ENCODE measurements at regions not wholly inside any gene's neighbourhood (a gene's known extent, or its start where the extent isn't known, plus 50 kb on each side); places are given as distances from the start of the nearest gene placed in this dataset.

DNA sequence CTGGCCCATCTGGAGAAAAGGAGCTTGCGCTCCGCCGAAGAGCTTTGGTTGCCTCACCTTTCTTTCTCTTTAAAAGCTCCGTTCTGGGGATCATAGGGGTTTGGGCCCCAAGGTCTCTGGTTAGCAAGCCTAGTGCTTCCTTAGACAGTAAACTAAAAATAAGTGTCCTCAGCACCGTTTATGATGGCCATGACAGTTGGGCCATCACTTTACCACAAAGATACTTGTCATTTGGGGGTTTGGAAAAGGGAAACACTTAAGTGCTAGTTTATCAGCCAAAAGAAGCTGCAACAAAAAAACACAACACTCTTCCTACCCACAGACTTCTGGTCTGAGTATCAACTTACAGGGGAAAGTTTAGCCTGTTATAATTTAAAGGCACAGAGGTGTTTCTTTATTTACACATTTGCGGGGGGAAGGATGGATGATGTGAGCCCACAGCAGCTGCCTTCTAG is 88.4 kb upstream of the CD44 start:
- WGBS, 3 donors = 60 to 71% (median 60%) methylated on average over 6 of the region's 6 CpGs
- intact Hi-C loops (cut with DNase I) = no loop called here
- Histone ChIP-seq H3K27me3 (no peaks in the 10 kb centered on the region), H3K27ac (no peak overlapping the region), H3K4me1 (ENCODE audit: insufficient read depth) (no peaks in the 10 kb centered on the region), H3K4me3 (no peak overlapping the region), H3K36me3 (no peaks in the 10 kb centered on the region), H3K9me3 (no peaks in the 10 kb centered on the region)
- TF ChIP-seq, protein P1, sequence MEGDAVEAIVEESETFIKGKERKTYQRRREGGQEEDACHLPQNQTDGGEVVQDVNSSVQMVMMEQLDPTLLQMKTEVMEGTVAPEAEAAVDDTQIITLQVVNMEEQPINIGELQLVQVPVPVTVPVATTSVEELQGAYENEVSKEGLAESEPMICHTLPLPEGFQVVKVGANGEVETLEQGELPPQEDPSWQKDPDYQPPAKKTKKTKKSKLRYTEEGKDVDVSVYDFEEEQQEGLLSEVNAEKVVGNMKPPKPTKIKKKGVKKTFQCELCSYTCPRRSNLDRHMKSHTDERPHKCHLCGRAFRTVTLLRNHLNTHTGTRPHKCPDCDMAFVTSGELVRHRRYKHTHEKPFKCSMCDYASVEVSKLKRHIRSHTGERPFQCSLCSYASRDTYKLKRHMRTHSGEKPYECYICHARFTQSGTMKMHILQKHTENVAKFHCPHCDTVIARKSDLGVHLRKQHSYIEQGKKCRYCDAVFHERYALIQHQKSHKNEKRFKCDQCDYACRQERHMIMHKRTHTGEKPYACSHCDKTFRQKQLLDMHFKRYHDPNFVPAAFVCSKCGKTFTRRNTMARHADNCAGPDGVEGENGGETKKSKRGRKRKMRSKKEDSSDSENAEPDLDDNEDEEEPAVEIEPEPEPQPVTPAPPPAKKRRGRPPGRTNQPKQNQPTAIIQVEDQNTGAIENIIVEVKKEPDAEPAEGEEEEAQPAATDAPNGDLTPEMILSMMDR (IDR thresholded peaks at IDR 0.05) = no peak
- TF ChIP-seq EP300 (IDR thresholded peaks at IDR 0.05) = no peak
- TF ChIP-seq POLR2A (IDR thresholded peaks at IDR 0.05) = no peak
- DNase-seq = no peak

DNA sequence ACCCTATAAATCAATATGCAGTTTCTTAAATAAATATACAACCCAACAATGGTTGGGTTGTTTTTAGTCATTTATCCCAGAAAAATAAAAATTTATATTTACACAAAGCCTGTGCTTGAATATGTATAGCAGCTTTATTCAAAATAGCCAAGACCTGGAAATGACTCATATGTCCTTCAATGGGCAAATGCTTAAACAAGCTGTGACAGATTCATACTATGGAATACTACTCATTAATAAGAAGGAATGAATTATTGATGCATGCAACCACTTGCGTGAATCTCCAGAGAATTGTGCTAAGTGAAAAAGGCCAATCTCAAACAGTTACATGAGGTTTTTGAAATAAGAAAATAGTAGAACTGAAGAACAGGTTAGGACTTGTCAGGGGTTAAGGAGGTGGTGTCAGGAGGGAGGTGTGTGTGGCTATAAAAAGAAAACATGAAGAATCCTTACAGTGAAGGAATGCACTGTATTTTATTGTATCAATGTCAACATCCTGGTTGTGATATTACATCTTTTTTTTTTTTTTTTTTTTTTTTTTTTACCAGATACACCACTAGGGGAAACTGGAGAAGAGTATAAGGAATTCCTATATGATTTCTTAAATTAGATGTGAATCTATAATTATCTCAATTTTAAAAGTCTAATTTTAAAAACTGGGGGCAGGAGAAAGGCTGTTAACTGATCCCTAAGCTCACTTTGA is 82.4 kb upstream of the CD44 start:
- 90 to 95% (median 94%) methylated on average over 1 of the region's 1 CpG for WGBS, 3 donors
- H3K4me3 ChIP-seq = no peak overlapping the region
- no peaks in the 10 kb centered on the region for H3K27me3 ChIP-seq
- no peak overlapping the region for H3K27ac ChIP-seq
- no peak for DNase-seq
- no peaks in the 10 kb centered on the region for H3K9me3 ChIP-seq
- H3K4me1 ChIP-seq (ENCODE audit: insufficient read depth) = no peaks in the 10 kb centered on the region
- intact Hi-C loops (cut with DNase I) = no loop called here
- no peak for TF ChIP-seq POLR2A (IDR thresholded peaks at IDR 0.05)
- TF ChIP-seq EP300 (IDR thresholded peaks at IDR 0.05) = no peak
- TF ChIP-seq, protein P1 (IDR thresholded peaks at IDR 0.05) = no peak
- no peaks in the 10 kb centered on the region for H3K36me3 ChIP-seq

DNA sequence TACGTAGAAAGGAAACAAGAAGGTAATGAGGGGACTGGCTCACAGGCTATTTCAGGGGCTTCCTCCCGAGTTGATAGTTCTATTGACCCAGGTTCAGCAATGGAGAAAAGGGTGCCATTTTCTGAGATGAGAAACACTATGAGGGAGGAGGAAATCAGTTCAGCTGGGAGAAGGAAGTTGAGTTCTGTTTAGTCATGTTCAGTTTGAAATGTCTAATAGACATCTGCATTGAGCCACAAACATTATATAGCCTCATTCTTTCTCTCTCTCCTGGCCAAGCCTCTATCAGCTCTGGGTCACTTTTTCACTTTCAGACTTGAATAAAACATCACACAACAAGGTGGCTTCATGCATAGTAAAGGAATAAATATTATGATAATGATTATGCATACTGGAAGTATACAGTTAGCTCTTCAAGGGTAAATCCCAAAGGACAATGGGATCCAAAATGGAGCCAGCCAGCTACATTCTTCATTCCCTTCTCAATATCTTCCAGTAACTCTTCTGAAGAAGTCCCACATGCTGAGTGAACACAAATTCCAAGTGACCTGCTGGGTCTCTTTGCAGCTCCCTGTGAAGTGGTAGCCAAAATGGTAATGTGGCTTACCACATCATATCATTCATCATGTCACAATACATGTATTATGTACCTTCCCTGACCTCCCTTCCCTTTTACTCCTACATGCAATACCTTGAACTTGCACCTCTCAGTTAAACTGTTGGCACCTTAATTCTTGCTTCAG is 80.9 kb upstream of the CD44 start:
- 88 to 94% (median 93%) methylated on average over 2 of the region's 2 CpGs for WGBS, 3 donors
- Histone ChIP-seq H3K36me3 (no peaks in the 10 kb centered on the region), H3K4me1 (ENCODE audit: insufficient read depth) (no peaks in the 10 kb centered on the region), H3K4me3 (no peak overlapping the region), H3K9me3 (no peaks in the 10 kb centered on the region), H3K27ac (no peak overlapping the region), H3K27me3 (no peaks in the 10 kb centered on the region)
- intact Hi-C loops (cut with DNase I) = no loop called here
- TF ChIP-seq POLR2A (IDR thresholded peaks at IDR 0.05) = no peak
- no peak for TF ChIP-seq EP300 (IDR thresholded peaks at IDR 0.05)
- TF ChIP-seq, protein P1 (IDR thresholded peaks at IDR 0.05) = no peak
- DNase-seq = no peak

DNA sequence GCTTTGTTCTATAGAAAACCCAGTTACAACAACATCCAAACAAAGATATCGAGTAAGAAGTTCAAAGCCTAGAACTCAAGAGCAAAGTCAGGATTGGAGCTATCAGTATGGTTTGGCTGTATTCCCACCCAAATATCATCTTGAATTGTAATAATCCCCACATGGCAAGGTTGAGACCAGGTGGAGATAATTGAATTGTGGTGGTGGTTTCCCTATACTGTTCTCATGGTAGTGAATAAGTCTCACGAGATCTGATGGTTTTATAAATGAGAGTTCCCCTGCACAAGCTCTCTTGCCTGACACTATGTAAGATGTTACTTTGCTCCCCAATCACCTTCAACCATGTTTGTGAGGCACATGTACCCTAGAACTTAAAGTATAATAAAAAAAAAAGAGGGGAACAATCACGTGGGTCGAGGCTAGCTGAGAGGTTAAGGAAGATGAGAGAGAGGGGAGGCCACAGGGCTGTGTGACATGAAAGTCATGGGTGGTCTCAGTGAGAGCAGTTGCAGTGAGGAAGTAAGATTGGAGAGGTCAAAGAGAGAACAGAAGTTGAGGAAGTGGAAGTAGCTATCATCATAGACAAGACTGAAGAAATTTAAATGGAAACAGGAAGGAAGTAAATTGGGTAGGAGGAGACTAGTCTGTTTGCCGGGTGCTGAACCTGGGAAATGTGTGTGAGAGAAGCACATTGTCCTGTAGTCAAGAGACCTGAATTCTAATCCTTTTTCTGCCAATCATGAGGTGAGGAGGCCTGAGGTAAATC is 80.1 kb upstream of the CD44 start:
- Histone ChIP-seq H3K36me3 (no peaks in the 10 kb centered on the region), H3K27me3 (no peaks in the 10 kb centered on the region), H3K27ac (no peak overlapping the region), H3K4me3 (no peak overlapping the region), H3K9me3 (no peaks in the 10 kb centered on the region), H3K4me1 (ENCODE audit: insufficient read depth) (no peaks in the 10 kb centered on the region)
- no peak for DNase-seq
- intact Hi-C loops (cut with DNase I) = no loop called here
- 81 to 85% (median 84%) methylated on average over 5 of the region's 5 CpGs for WGBS, 3 donors
- no peak for TF ChIP-seq EP300 (IDR thresholded peaks at IDR 0.05)
- TF ChIP-seq POLR2A (IDR thresholded peaks at IDR 0.05) = no peak
- TF ChIP-seq, protein P1 (IDR thresholded peaks at IDR 0.05) = no peak

Data from ovary (tissue), 7 donors.